ENCODE measurements at regions not wholly inside any gene's neighbourhood (a gene's known extent, or its start where the extent isn't known, plus 50 kb on each side); places are given as distances from the start of the nearest gene placed in this dataset.

GRCh38 chr1:9437961-9438430 lies 101.3 kb upstream of the SLC25A33 start:
- TF ChIP-seq POLR2AphosphoS5 (IDR thresholded peaks at IDR 0.05; ENCODE audit: borderline replicate concordance, low read depth, low read length), result no peak
- TF ChIP-seq EZH2 (IDR thresholded peaks at IDR 0.05), result no peak
- no peak for TF ChIP-seq FOXP2 (optimal IDR thresholded peaks at IDR 0.05; ENCODE audit: control extremely low read depth, extremely low read length, insufficient read depth)
